H1 (cell line): ENCODE measurements at regions not wholly inside any gene's neighbourhood (a gene's known extent, or its start where the extent isn't known, plus 50 kb on each side); places are given as distances from the start of the nearest gene placed in this dataset.

Source experiments
- CTCF ChIA-PET: fragments of 300-600 bp; sonication (Branson Sonifier 250); formaldehyde crosslinking; loops from one replicate; lab custom pipeline; 2021; ENCODE audit not compliant: partially characterized antibody; lab: Charles Lee
- POLR2A ChIA-PET: fragments of 300-600 bp; sonication (Branson Sonifier 250); formaldehyde crosslinking; loops from one replicate; lab custom pipeline; 2021; ENCODE audit warnings: inconsistent platforms; ENCODE audit not compliant: partially characterized antibody; lab: Charles Lee
- DNase-seq, 2 experiments: peaks; one replicate each; pipeline versions ENCODE4 v3.0.0 to v3.0.0-alpha.2; 2010 to 2022; ENCODE audit warnings: low spot score in 2 of 2, low read depth in 1 of 2, mixed read lengths in 1 of 2
- FAIRE-seq: peaks from 2 replicates; lab custom pipeline; 2011; peaks lifted over from hg19 to GRCh38; lab: Jason Lieb, UNC
- H2AFZ ChIP-seq: 2 replicates; pipeline ENCODE4 v1.8.1; 2012; ENCODE audit warnings: low read length, inconsistent platforms
- H2AK5ac ChIP-seq: 2 replicates; pipeline ENCODE4 v1.6.1; 2013; ENCODE audit warnings: low read depth, low read length
- H2BK120ac ChIP-seq: replicated peaks from 2 replicates; pipeline ENCODE3; 2013; ENCODE audit warnings: low read depth, low read length, inconsistent platforms
- H2BK12ac ChIP-seq: 2 replicates; pipeline ENCODE4 v1.6.1; 2013; ENCODE audit warnings: low read depth, low read length
- H2BK15ac ChIP-seq: 2 replicates; pipeline ENCODE4 v1.6.1; 2013; ENCODE audit warnings: low read length
- H2BK20ac ChIP-seq: 2 replicates; pipeline ENCODE4 v1.6.1; 2013; ENCODE audit warnings: low read length
- H2BK5ac ChIP-seq: 2 replicates; pipeline ENCODE4 v1.6.1; 2013; ENCODE audit warnings: low read depth, low read length
- H3K14ac ChIP-seq: 2 replicates; pipeline ENCODE4 v1.6.1; 2013; ENCODE audit warnings: inconsistent platforms; ENCODE audit not compliant: insufficient read length
- H3K18ac ChIP-seq: 2 replicates; pipeline ENCODE4 v1.6.1; 2013; ENCODE audit warnings: low read length; ENCODE audit errors: extremely low read depth
- H3K23ac ChIP-seq: 2 replicates; pipeline ENCODE4 v1.6.1; 2013; ENCODE audit warnings: inconsistent platforms; ENCODE audit not compliant: insufficient read length
- H3K23me2 ChIP-seq: 2 replicates; pipeline ENCODE4 v1.6.1; 2013; ENCODE audit warnings: low read depth, low read length
- H3K27ac ChIP-seq: 2 replicates; pipeline ENCODE4 v1.6.1; 2011; ENCODE audit warnings: low read depth, low read length, inconsistent platforms
- H3K27me3 ChIP-seq, 4 experiments: replicated peaks in 1 of 4; 1 replicate in 1 of 4; 2 replicates in 3 of 4; pipeline versions ENCODE4 v1.6.1 to v1.8.1; 2011 to 2013; ENCODE audit warnings: low read length in 3 of 4, mild to moderate bottlenecking in 3 of 4, inconsistent platforms in 2 of 4, mixed read lengths in 2 of 4, moderate library complexity in 1 of 4; ENCODE audit not compliant: control insufficient read depth in 3 of 4, insufficient read depth in 3 of 4; ENCODE audit errors: extremely low read depth in 1 of 4
- H3K36me3 ChIP-seq, 4 experiments: 2 replicates each; pipeline versions ENCODE4 v1.6.1 to v1.8.1; 2011 to 2013; ENCODE audit warnings: mild to moderate bottlenecking in 4 of 4, low read length in 3 of 4, moderate library complexity in 2 of 4, control low read depth in 1 of 4, inconsistent platforms in 1 of 4; ENCODE audit not compliant: insufficient read depth in 4 of 4, control insufficient read depth in 2 of 4
- H3K4ac ChIP-seq: replicated peaks from 2 replicates; pipeline ENCODE3; 2013; ENCODE audit warnings: low read length, low read depth, mixed read lengths, inconsistent platforms; ENCODE audit not compliant: insufficient read length
- H3K4me1 ChIP-seq, 4 experiments: replicated peaks in 1 of 4; 1 replicate in 1 of 4; 2 replicates in 3 of 4; pipeline versions ENCODE4 v1.6.1 to v1.8.1; 2011 to 2013; ENCODE audit warnings: low read length in 3 of 4, inconsistent platforms in 2 of 4, mixed read lengths in 1 of 4; ENCODE audit not compliant: insufficient read depth in 4 of 4, control insufficient read depth in 3 of 4
- H3K4me2 ChIP-seq, 2 experiments: 2 replicates each; pipeline versions ENCODE4 v1.6.1 to v1.8.1; 2011 to 2013; ENCODE audit warnings: low read depth in 2 of 2, low read length in 2 of 2, control low read depth in 1 of 2, inconsistent platforms in 1 of 2, mild to moderate bottlenecking in 1 of 2; ENCODE audit not compliant: insufficient read depth in 1 of 2
- H3K4me3 ChIP-seq, 4 experiments: fragments of 200-600, 300-600 bp in 1 of 4; sonication (generic), shearing (Covaris generic), sonication (Bioruptor Twin) in 1 of 4; 2 replicates each; pipeline versions ENCODE4 v1.5.1 to v1.8.1; 2011 to 2016; ENCODE audit warnings: low read length in 4 of 4, low read depth in 3 of 4, control low read depth in 2 of 4, inconsistent platforms in 2 of 4, mild to moderate bottlenecking in 2 of 4, mixed read lengths in 1 of 4, moderate library complexity in 1 of 4; ENCODE audit not compliant: insufficient read depth in 2 of 4; ENCODE audit errors: extremely low read depth in 1 of 4
- H3K56ac ChIP-seq: replicated peaks from 2 replicates; pipeline ENCODE3; 2013; ENCODE audit warnings: low read depth, mild to moderate bottlenecking, mixed read lengths, low read length, inconsistent platforms; ENCODE audit not compliant: insufficient read length
- H3K79me1 ChIP-seq: 2 replicates; pipeline ENCODE4 v1.6.1; 2013; ENCODE audit warnings: low read depth, low read length, control low read depth
- H3K79me2 ChIP-seq, 2 experiments: 2 replicates each; pipeline versions ENCODE4 v1.6.1 to v1.8.1; 2012 to 2013; ENCODE audit warnings: low read length in 2 of 2, mild to moderate bottlenecking in 2 of 2, inconsistent platforms in 1 of 2; ENCODE audit not compliant: insufficient read depth in 2 of 2, control insufficient read depth in 1 of 2
- H3K9ac ChIP-seq, 4 experiments: replicated peaks in 1 of 4; 1 replicate in 1 of 4; 2 replicates in 3 of 4; pipeline versions ENCODE4 v1.6.1 to v1.8.1; 2011 to 2013; ENCODE audit warnings: low read depth in 3 of 4, low read length in 3 of 4, control low read depth in 2 of 4, mild to moderate bottlenecking in 2 of 4, moderate library complexity in 2 of 4, inconsistent platforms in 1 of 4; ENCODE audit errors: extremely low read depth in 1 of 4
- H3K9me3 ChIP-seq, 2 experiments: 2 replicates each; pipeline versions ENCODE4 v1.6.1 to v1.8.1; 2012 to 2013; ENCODE audit warnings: mild to moderate bottlenecking in 2 of 2, moderate library complexity in 2 of 2, control low read depth in 1 of 2, inconsistent platforms in 1 of 2, low read depth in 1 of 2, low read length in 1 of 2, mixed read lengths in 1 of 2; ENCODE audit not compliant: insufficient read depth in 2 of 2
- H4K20me1 ChIP-seq, 2 experiments: replicated peaks in 1 of 2; 2 replicates each; pipeline versions ENCODE3 to v1.8.1; 2011 to 2013; ENCODE audit warnings: inconsistent platforms in 2 of 2, low read length in 2 of 2, mild to moderate bottlenecking in 1 of 2; ENCODE audit not compliant: insufficient read depth in 2 of 2, control insufficient read depth in 1 of 2
- H4K5ac ChIP-seq: 2 replicates; pipeline ENCODE4 v1.6.1; 2013; ENCODE audit warnings: low read length, low read depth, mixed read lengths, inconsistent platforms; ENCODE audit not compliant: insufficient read length
- H4K8ac ChIP-seq: 2 replicates; pipeline ENCODE4 v1.8.0; 2013; ENCODE audit warnings: mild to moderate bottlenecking, moderate library complexity, low read length, inconsistent platforms; ENCODE audit not compliant: insufficient read depth; ENCODE audit errors: extremely low read depth
- H4K91ac ChIP-seq: replicated peaks from 2 replicates; pipeline ENCODE3; 2013; ENCODE audit warnings: low read length, mixed read lengths, inconsistent platforms; ENCODE audit not compliant: insufficient read length
- E2F6 ChIP-seq: IDR thresholded peaks from 2 replicates; pipeline ENCODE4 v1.6.1; 2012; ENCODE audit warnings: inconsistent platforms
- NRF1 ChIP-seq: IDR thresholded peaks from 2 replicates; pipeline ENCODE4 v1.6.1; 2011; ENCODE audit warnings: mild to moderate bottlenecking, low read depth, low read length, improper control_type of control experiment
- RNF2 ChIP-seq: fragments of 200-900, 300-1000 bp; sonication (generic); IDR thresholded peaks from 2 replicates; pipeline ENCODE4 v1.7.1; 2016; ENCODE audit warnings: borderline replicate concordance, low read depth, mild to moderate bottlenecking, antibody characterized with exemption, low read length; ENCODE audit not compliant: poor library complexity, severe bottlenecking; ENCODE audit errors: missing control alignments
- WGBS, 2 experiments: shearing (Covaris generic) in 1 of 2; methylation state at CpG; one replicate each; pipeline versions ENCODE4 v1.1.6 to v1.1.7; 2013 to 2015; ENCODE audit warnings: low lambda C conversion rate in 2 of 2, mixed read lengths in 2 of 2, inconsistent platforms in 1 of 2, low coverage in 1 of 2, missing lambda C conversion rate in 1 of 2; ENCODE audit not compliant: insufficient replicate concordance in 2 of 2, insufficient coverage in 1 of 2, insufficient read length in 1 of 2; ENCODE audit errors: extremely low coverage in 1 of 2, missing lambda C conversion rate in 1 of 2; 5-methylcytosine and 5-hydroxymethylcytosine counted together
- TF ChIP-seq, protein P1 (sequence below): IDR thresholded peaks from 2 replicates; pipeline ENCODE4 v1.6.1; 2011; ENCODE audit warnings: low read depth, mild to moderate bottlenecking, low read length; ENCODE audit not compliant: insufficient read depth

- no peak overlapping the region for H2AK5ac ChIP-seq
- TF ChIP-seq, protein P1, sequence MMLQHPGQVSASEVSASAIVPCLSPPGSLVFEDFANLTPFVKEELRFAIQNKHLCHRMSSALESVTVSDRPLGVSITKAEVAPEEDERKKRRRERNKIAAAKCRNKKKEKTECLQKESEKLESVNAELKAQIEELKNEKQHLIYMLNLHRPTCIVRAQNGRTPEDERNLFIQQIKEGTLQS: no peak
- TF ChIP-seq E2F6 (no peak), RNF2 (no peak), NRF1 (no peak)
- WGBS, 2 experiments: 91% methylated on average over 5 of the region's 5 CpGs; no CpG with 5 or more reads in 1 of the 2 experiments
Measured at GRCh38 chr16:6009151-6009550, 911.6 kb upstream of the EEF2KMT start.

More at GRCh38 chr16:6009151-6009550, 911.6 kb upstream of the EEF2KMT start:
- no peak overlapping the region for H2AFZ ChIP-seq
- no peak overlapping the region for H4K5ac ChIP-seq
- H3K14ac ChIP-seq: no peak overlapping the region
- H3K4ac ChIP-seq: no peak overlapping the region
- no peak overlapping the region for H3K4me3 ChIP-seq
- no peak overlapping the region for H4K91ac ChIP-seq
- no peaks in the 10 kb centered on the region for H3K79me1 ChIP-seq
- H2BK20ac ChIP-seq: no peak overlapping the region
- no peak overlapping the region for H3K4me2 ChIP-seq
- no peak overlapping the region for H2BK15ac ChIP-seq
- H2BK5ac ChIP-seq: no peak overlapping the region
- no peaks in the 10 kb centered on the region for H4K20me1 ChIP-seq
- no peaks in the 10 kb centered on the region for H3K4me1 ChIP-seq
- H2BK120ac ChIP-seq: no peak overlapping the region
- no peak overlapping the region for H3K18ac ChIP-seq
- H2BK12ac ChIP-seq: no peak overlapping the region
- ChIA-PET CTCF (no interaction called here), POLR2A (no interaction called here)
- H3K36me3 ChIP-seq: no peaks in the 10 kb centered on the region
- H3K56ac ChIP-seq: no peak overlapping the region
- H3K23ac ChIP-seq: no peak overlapping the region
- H3K9ac ChIP-seq: no peak overlapping the region
- H3K23me2 ChIP-seq: no peaks in the 10 kb centered on the region
- no peak for DNase-seq
- H3K27ac ChIP-seq: no peak overlapping the region
- H3K9me3 ChIP-seq: no peaks in the 10 kb centered on the region
- peaks cover 0 to 1% (median 0%) of the 10 kb centered on the region in 4 experiments; a peak in 1 of 7 replicates for H3K27me3 ChIP-seq
- FAIRE-seq: no peak
- no peaks in the 10 kb centered on the region for H3K79me2 ChIP-seq
- H4K8ac ChIP-seq: no peak overlapping the region
